ENCODE measurements at regions not wholly inside any gene's neighbourhood (a gene's known extent, or its start where the extent isn't known, plus 50 kb on each side); places are given as distances from the start of the nearest gene placed in this dataset.

- no peak for TF ChIP-seq POU6F1 (CRISPR knock-in tag; IDR thresholded peaks at IDR 0.05; ENCODE audit: borderline replicate concordance, low read depth)
- TF ChIP-seq, protein P1, sequence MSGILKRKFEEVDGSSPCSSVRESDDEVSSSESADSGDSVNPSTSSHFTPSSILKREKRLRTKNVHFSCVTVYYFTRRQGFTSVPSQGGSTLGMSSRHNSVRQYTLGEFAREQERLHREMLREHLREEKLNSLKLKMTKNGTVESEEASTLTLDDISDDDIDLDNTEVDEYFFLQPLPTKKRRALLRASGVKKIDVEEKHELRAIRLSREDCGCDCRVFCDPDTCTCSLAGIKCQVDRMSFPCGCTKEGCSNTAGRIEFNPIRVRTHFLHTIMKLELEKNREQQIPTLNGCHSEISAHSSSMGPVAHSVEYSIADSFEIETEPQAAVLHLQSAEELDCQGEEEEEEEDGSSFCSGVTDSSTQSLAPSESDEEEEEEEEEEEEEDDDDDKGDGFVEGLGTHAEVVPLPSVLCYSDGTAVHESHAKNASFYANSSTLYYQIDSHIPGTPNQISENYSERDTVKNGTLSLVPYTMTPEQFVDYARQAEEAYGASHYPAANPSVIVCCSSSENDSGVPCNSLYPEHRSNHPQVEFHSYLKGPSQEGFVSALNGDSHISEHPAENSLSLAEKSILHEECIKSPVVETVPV (CRISPR knock-in tag; IDR thresholded peaks at IDR 0.05): no peak
- TF ChIP-seq ESRRG (CRISPR knock-in tag; IDR thresholded peaks at IDR 0.05): no peak
- TF ChIP-seq PATZ1 (CRISPR knock-in tag; IDR thresholded peaks at IDR 0.05; ENCODE audit: borderline replicate concordance): no peak
- TF ChIP-seq ARNTL (CRISPR knock-in tag; IDR thresholded peaks at IDR 0.05; ENCODE audit: borderline replicate concordance, low read depth): no peak
- TF ChIP-seq SNAI2 (CRISPR knock-in tag; IDR thresholded peaks at IDR 0.05): no peak
- TF ChIP-seq CSDC2 (CRISPR knock-in tag; IDR thresholded peaks at IDR 0.05): no peak
- no peak for TF ChIP-seq ZNF8 (CRISPR knock-in tag; IDR thresholded peaks at IDR 0.05)
- TF ChIP-seq TSHZ2 (CRISPR knock-in tag; IDR thresholded peaks at IDR 0.05): no peak
- TF ChIP-seq ZFP3 (CRISPR knock-in tag; IDR thresholded peaks at IDR 0.05): no peak
- no peak for TF ChIP-seq OSR1 (CRISPR knock-in tag; IDR thresholded peaks at IDR 0.05)
- no peak for TF ChIP-seq ZC3H10 (CRISPR knock-in tag; IDR thresholded peaks at IDR 0.05)
- TF ChIP-seq ISL1 (CRISPR knock-in tag; IDR thresholded peaks at IDR 0.05): no peak
- TF ChIP-seq RARB (CRISPR knock-in tag; IDR thresholded peaks at IDR 0.05): no peak
Measured at GRCh38 chr7:110065121-110065520, 1025.8 kb upstream of the LRRN3 start.

All from SK-N-SH treated with all-trans-retinoic acid at 6 μM for 48 hours (cell line).